HTR-8/SVneo (cell line): ENCODE measurements at regions not wholly inside any gene's neighbourhood (a gene's known extent, or its start where the extent isn't known, plus 50 kb on each side); places are given as distances from the start of the nearest gene placed in this dataset.
A peak's percentile ranks its signal among the peaks of the same experiment; 100 is the strongest.

ENCODE experiments used
- DNase-seq: peaks from one replicate; pipeline ENCODE4 v3.0.0; 2011; ENCODE audit warnings: low spot score, mixed read lengths; ENCODE audit not compliant: insufficient read length
- FAIRE-seq: peaks from 2 replicates; lab custom pipeline; 2011; peaks lifted over from hg19 to GRCh38; lab: Jason Lieb, UNC

- FAIRE-seq (no peak), DNase-seq (no peak)
These were observed 136.7 kb upstream of the NECTIN1 start for GRCh38 chr11:119865661-119866156.

GRCh38 chr11:119864836-119865235 lies 135.8 kb upstream of the NECTIN1 start:
- DNase-seq (no peak), FAIRE-seq (no peak)

- FAIRE-seq (no peak), DNase-seq (no peak)
These were observed 135.0 kb upstream of the NECTIN1 start for GRCh38 chr11:119863851-119864601.

GRCh38 chr11:119863236-119863635 lies 134.2 kb upstream of the NECTIN1 start:
- DNase-seq, result no peak
- FAIRE-seq, result no peak

- DNase-seq (no peak), FAIRE-seq (no peak)
These were observed 132.2 kb upstream of the NECTIN1 start for GRCh38 chr11:119861160-119861559.

GRCh38 chr11:119860561-119861094 lies 131.6 kb upstream of the NECTIN1 start:
- DNase-seq, result no peak
- no peak for FAIRE-seq

GRCh38 chr11:119859684-119860083 lies 130.7 kb upstream of the NECTIN1 start:
- FAIRE-seq, result no peak
- no peak for DNase-seq

- FAIRE-seq, result no peak
These were observed 129.3 kb upstream of the NECTIN1 start for GRCh38 chr11:119858288-119858687.

GRCh38 chr11:119856681-119857485 lies 127.9 kb upstream of the NECTIN1 start:
- FAIRE-seq, result no peak

More at GRCh38 chr11:119858288-119858687, 129.3 kb upstream of the NECTIN1 start:
- DNase-seq, result no peak

GRCh38 chr11:119855066-119855465 lies 126.1 kb upstream of the NECTIN1 start:
- no peak for FAIRE-seq
- no peak for DNase-seq

More at GRCh38 chr11:119856681-119857485, 127.9 kb upstream of the NECTIN1 start:
- DNase-seq, result no peak

GRCh38 chr11:119854521-119854920 lies 125.5 kb upstream of the NECTIN1 start:
- no peak for DNase-seq

GRCh38 chr11:119853581-119854360 lies 124.8 kb upstream of the NECTIN1 start:
- no peak for FAIRE-seq
- no peak for DNase-seq

More at GRCh38 chr11:119854521-119854920, 125.5 kb upstream of the NECTIN1 start:
- FAIRE-seq, result no peak

GRCh38 chr11:119852741-119853140 lies 123.7 kb upstream of the NECTIN1 start:
- DNase-seq (no peak), FAIRE-seq (no peak)

GRCh38 chr11:119850822-119851409 lies 121.9 kb upstream of the NECTIN1 start:
- no peak for DNase-seq
- FAIRE-seq, result peak; percentile 82

GRCh38 chr11:119849872-119850271 lies 120.9 kb upstream of the NECTIN1 start:
- DNase-seq (no peak), FAIRE-seq (no peak)

GRCh38 chr11:119847853-119848252 lies 118.9 kb upstream of the NECTIN1 start:
- no peak for FAIRE-seq

GRCh38 chr11:119846374-119846773 lies 117.4 kb upstream of the NECTIN1 start:
- no peak for FAIRE-seq
- no peak for DNase-seq

More at GRCh38 chr11:119847853-119848252, 118.9 kb upstream of the NECTIN1 start:
- no peak for DNase-seq

- FAIRE-seq (no peak), DNase-seq (peak; percentile 29)
These were observed 116.8 kb upstream of the NECTIN1 start for GRCh38 chr11:119845756-119846155.

- FAIRE-seq (no peak), DNase-seq (no peak)
These were observed 116.3 kb upstream of the NECTIN1 start for GRCh38 chr11:119845305-119845704.

GRCh38 chr11:119844808-119845207 lies 115.8 kb upstream of the NECTIN1 start:
- no peak for DNase-seq
- FAIRE-seq, result no peak
